Right cardiac atrium (tissue), 5 donors: ENCODE measurements at regions not wholly inside any gene's neighbourhood (a gene's known extent, or its start where the extent isn't known, plus 50 kb on each side); places are given as distances from the start of the nearest gene placed in this dataset.

Experiments used
- ATAC-seq, 2 donors: fragments of 200-7000 bp; cut with Tn5 transposase; one replicate each; pipeline versions ENCODE4 v1.8.0 to v1.9.1; 2020; ENCODE audit warnings: moderate library complexity in 2 of 2, mild to moderate bottlenecking in 1 of 2
- DNase-seq, 3 donors: peaks; one replicate each; pipeline ENCODE4 v3.0.0-alpha.2; 2020
- H3K27ac ChIP-seq: one replicate; pipeline ENCODE4 v1.5.1; 2013; ENCODE audit warnings: mild to moderate bottlenecking, low read length, control low read depth, moderate library complexity
- H3K27me3 ChIP-seq: one replicate; pipeline ENCODE4 v1.6.1; 2013; ENCODE audit not compliant: control insufficient read depth, insufficient read depth
- H3K4me1 ChIP-seq: one replicate; pipeline ENCODE4 v1.6.1; 2013; ENCODE audit warnings: low read length; ENCODE audit not compliant: control insufficient read depth, insufficient read depth
- H3K4me3 ChIP-seq: one replicate; pipeline ENCODE4 v1.5.1; 2013; ENCODE audit warnings: low read length, control low read depth
- H3K9me3 ChIP-seq: one replicate; pipeline ENCODE4 v1.6.1; 2013; ENCODE audit warnings: low read length; ENCODE audit not compliant: control insufficient read depth
- WGBS: extraction: QIAGEN DNeasy Blood & Tissue Kit; methylation state at CpG from one replicate; pipeline ENCODE4 v1.1.7; 2013; 5-methylcytosine and 5-hydroxymethylcytosine counted together
- intact Hi-C, 4 donors: fragments of 100-400 bp; cut with DNase I; formaldehyde crosslinking; loops; one replicate each; pipeline versions ENCODE4 v1.11.0 to v1.14.0; 2022 to 2023
- donor health status: healthy with polysubstance abuse.
- donor health status: DM: no; HTN: yes; CAD: no.
- donor health status: DM: no; HTN: no; CAD: no.
- donor health status: DM: no; HTN: yes; CAD: no; lungs with severe emphysema.
- donor health status: DM: yes; HTN: yes; CAD: no.

DNA sequence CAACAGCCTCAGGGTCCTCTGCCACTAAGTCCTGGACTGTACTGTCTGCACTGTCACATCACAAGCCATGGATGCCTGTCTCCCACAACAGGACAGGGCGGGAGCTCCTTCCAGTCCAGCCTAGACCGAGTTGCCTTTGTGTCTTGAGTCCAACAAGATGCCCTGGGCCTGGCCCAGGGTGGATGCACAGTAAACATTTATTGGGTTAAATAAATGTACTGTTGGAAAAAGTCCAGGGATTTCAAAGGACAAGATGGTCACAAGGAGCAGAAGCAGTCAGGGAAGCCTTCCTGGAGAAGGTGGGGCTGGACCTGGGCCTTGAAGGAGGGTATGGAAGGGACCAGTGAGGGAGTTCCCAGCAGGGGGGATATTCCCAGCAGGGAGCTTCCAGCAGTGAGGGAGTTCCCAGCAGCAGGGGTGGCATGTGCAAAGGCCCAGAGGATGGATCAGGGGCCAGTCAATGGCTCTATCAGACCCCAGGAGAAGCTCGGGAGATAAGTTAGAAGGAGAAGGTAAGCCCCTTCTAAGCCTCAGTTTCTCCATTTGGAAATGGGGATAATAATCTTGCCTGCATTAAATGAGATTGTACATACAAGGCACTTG is 72.7 kb upstream of the NEURL1B start:
- H3K4me3 ChIP-seq = no peak overlapping the region
- H3K27ac ChIP-seq = no peak overlapping the region
- no peaks in the 10 kb centered on the region for H3K4me1 ChIP-seq
- H3K27me3 ChIP-seq = no peaks in the 10 kb centered on the region
- intact Hi-C loops = no loop called here
- ATAC-seq (no peak), DNase-seq (no peak)
- H3K9me3 ChIP-seq = no peaks in the 10 kb centered on the region
- 87% methylated on average over 3 of the region's 3 CpGs for WGBS

DNA sequence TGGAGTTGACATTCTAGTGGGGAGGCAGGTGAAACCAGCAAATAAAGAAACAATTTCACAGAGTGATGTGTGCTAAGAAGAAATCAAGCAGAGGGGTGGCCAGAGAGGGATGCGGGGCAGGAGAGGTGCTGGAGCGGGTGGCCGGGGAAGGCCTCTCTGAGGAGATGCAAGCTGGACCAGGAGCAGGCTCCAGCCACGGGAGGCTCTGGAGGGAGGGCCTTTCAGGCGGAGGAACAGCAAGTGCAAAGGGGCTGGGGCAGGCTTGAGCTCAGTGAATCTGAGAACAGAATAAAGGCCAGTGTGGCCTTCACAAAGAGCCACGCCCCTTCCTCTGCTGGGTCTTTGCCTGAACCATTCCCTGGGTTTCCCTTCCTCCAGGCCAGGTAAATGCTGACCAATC is 73.2 kb upstream of the NEURL1B start:
- Histone ChIP-seq H3K27me3 (no peaks in the 10 kb centered on the region), H3K4me1 (no peaks in the 10 kb centered on the region), H3K9me3 (no peaks in the 10 kb centered on the region), H3K27ac (no peak overlapping the region), H3K4me3 (no peak overlapping the region)
- WGBS = 96% methylated on average over 6 of the region's 6 CpGs
- intact Hi-C loops = no loop called here
- no peak for DNase-seq
- ATAC-seq = no peak

DNA sequence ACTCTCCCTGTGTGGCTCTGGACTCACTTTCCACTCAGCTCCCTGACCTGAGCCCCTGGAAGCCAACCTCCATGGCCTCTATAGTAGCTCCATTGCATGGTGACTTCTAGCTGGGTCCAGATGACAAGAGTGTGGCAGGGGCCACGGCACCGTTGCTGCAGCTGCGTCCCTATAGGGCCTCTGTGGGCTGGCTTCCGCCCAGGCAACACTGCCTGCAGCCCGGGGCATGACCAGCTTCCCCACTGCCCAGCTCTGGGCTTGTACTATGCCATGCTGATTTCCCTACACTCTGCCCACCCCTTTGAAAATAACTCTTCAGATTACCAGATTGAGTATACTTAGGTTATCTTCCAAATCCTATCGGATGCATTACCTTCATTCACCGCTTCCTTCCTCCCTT is 73.8 kb upstream of the NEURL1B start:
- intact Hi-C loops = no loop called here

DNA sequence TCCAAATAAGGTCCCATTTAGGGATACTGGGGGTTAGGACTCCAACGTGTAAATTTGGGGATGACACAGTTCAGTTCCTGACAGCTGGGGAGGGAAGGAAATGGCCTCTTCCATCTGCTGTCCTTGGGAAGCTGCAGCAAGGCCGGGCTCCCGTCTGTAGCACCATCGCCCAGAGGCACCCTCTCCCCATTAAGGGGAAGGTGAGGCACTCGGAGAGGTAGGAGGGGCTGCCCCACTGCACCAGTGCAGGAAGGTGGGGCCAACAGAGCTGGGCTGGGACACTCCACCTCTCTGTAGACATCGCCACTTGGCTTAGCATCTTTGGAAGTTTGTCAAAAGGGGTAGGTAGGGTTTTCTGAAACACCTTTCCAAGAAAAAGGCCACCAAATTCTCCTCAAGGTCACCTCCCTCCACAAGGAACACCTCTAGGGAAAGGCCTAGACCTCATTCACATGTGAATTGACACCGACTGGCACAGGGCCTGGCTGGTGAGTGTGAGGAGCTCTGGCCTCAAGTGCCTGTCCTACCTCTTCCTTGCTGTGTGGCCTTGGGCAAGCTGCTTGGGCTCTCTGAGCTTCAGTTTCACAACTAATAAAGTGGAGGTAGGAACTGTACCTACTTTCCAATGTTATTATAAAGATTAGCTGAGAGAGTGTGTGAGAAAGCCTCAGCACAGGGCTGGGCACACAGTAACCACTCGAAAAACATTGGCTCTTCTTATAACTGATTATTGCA is 75.0 kb upstream of the NEURL1B start:
- intact Hi-C loops = no loop called here
- H3K4me3 ChIP-seq = no peak overlapping the region
- WGBS = 85% methylated on average over 8 of the region's 8 CpGs
- no peak for DNase-seq
- H3K4me1 ChIP-seq = no peaks in the 10 kb centered on the region
- H3K27ac ChIP-seq = no peak overlapping the region
- no peaks in the 10 kb centered on the region for H3K9me3 ChIP-seq
- peak in 1 of 2 donors; percentile 17 for ATAC-seq
- H3K27me3 ChIP-seq = no peaks in the 10 kb centered on the region

More for the DNA sequence above, 73.8 kb upstream of the NEURL1B start:
- Histone ChIP-seq H3K4me1 (no peaks in the 10 kb centered on the region), H3K27ac (no peak overlapping the region), H3K4me3 (no peak overlapping the region), H3K9me3 (no peaks in the 10 kb centered on the region), H3K27me3 (no peaks in the 10 kb centered on the region)
- 83% methylated on average over 7 of the region's 7 CpGs for WGBS
- DNase-seq (no peak), ATAC-seq (no peak)

DNA sequence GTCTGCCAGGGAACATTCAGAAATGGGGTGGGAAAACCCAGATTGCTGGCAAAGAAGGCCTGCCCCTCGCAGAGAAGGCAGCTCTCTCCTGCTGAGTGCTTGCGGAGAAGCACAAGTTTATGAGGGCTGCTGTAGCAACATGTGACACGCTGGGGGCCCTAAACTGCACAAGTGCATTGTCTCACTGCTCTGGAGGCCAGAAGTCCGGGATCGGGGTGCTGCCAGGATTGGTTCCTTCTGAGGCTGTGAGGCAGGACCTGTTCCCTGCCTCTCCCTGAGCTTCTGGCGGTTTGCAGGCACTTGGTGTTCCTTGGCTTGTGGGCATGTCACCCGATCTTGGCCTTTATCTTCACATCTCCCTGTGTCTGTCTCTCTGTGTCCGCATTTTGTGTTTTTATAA is 75.6 kb upstream of the NEURL1B start:
- DNase-seq = no peak
- WGBS = 84% methylated on average over 8 of the region's 8 CpGs
- Histone ChIP-seq H3K9me3 (no peaks in the 10 kb centered on the region), H3K4me1 (no peaks in the 10 kb centered on the region), H3K27me3 (no peaks in the 10 kb centered on the region), H3K4me3 (no peak overlapping the region), H3K27ac (no peak overlapping the region)
- intact Hi-C loops = no loop called here
- no peak for ATAC-seq

DNA sequence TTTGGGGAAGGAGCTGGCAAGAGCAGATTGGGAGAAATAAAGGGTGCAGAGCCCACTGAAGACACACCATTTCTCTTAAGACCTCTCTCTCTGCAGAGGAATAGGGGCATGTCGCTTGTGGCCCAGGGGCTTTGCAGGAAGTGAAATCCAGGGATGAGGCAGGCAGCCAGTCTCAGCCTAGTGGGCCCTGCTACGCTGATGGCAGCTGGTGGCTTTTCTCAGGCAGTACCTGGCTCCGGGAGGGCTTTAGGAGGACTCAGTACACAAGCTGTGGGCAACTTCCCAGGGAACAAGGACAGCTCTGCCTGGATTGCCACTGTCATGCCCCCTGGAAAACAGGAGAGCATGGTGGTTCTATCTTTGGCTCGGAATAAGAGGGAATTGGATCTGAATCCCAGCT is 76.2 kb upstream of the NEURL1B start:
- ATAC-seq = no peak
- H3K4me1 ChIP-seq = no peaks in the 10 kb centered on the region
- no peak overlapping the region for H3K27ac ChIP-seq
- no peak overlapping the region for H3K4me3 ChIP-seq
- intact Hi-C loops = no loop called here
- no peaks in the 10 kb centered on the region for H3K27me3 ChIP-seq
- no peaks in the 10 kb centered on the region for H3K9me3 ChIP-seq
- no peak for DNase-seq
- 90% methylated on average over 4 of the region's 4 CpGs for WGBS

DNA sequence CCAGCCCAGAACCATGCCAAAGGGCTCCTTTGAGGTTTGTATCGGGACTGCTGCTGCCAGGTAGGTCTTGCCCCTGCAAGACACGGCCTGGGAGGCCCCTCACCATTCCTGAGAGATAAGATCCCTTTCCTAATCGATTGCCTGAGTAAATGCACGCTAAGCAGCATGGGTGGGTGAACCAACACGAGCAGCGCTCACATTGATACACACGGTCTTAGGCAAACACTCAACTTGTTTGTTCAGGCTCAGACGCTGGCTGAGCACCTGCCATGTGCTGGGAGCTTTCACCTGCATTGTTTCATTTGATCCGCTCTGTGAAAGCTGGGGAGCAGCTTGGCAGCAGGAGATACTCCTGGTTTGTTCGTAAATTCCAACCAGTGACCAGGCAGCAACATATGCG is 76.9 kb upstream of the NEURL1B start:
- Histone ChIP-seq H3K4me1 (no peaks in the 10 kb centered on the region), H3K9me3 (no peaks in the 10 kb centered on the region), H3K27ac (no peak overlapping the region), H3K27me3 (no peaks in the 10 kb centered on the region), H3K4me3 (no peak overlapping the region)
- DNase-seq (peak in 1 of 3 donors; percentile 4), ATAC-seq (no peak)
- WGBS = 86% methylated on average over 11 of the region's 11 CpGs
- intact Hi-C loops = no loop called here

DNA sequence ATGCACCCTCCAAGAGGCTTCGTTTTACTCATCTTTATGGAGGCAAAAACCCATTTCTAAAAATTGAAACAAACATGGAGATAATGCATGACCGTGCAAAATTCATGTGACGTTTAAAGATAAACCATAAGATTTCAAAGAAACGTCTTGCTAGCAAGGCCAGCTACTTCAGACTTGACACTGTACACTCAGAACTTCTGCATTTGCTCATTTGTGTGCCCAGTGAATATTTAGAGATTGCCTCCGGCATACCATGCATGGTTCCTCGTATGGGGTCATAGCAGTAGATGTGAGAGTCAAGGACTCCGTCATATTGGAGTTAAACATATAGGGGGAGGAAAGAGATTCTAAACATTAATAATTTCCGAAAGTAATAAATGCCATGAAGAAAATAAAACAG is 78.6 kb upstream of the NEURL1B start:
- WGBS = 87% methylated on average over 8 of the region's 8 CpGs
- Histone ChIP-seq H3K4me3 (no peak overlapping the region), H3K4me1 (peaks cover 12% of the 10 kb centered on the region), H3K27ac (no peak overlapping the region), H3K27me3 (no peaks in the 10 kb centered on the region), H3K9me3 (no peaks in the 10 kb centered on the region)
- no peak for ATAC-seq
- intact Hi-C loops = no loop called here
- DNase-seq = no peak

DNA sequence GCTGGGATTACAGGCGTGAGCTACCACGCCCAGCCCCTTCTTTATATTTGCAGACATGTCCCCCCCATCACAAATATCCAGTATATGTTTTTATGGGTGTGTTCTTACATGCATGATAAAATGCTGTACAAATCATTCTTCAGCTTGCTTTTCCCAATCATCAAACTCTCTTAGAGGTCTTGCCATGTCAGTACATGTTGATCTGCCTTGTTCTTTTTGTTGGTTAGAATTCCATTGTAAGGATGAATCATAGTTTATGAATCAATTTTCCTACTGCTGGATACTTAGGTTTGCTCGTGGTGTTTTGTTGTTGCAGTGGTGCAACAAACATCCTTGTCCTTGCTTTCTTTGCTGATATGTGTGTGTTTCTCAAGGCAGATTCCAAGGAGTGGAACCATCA is 79.9 kb upstream of the NEURL1B start:
- DNase-seq (no peak), ATAC-seq (no peak)
- intact Hi-C loops = no loop called here
- no peaks in the 10 kb centered on the region for H3K27me3 ChIP-seq
- H3K9me3 ChIP-seq = no peaks in the 10 kb centered on the region
- H3K4me1 ChIP-seq = peaks cover 18% of the 10 kb centered on the region
- H3K4me3 ChIP-seq = no peak overlapping the region
- no peak overlapping the region for H3K27ac ChIP-seq
- 81% methylated on average over 3 of the region's 3 CpGs for whole genome bisulfite sequencing

DNA sequence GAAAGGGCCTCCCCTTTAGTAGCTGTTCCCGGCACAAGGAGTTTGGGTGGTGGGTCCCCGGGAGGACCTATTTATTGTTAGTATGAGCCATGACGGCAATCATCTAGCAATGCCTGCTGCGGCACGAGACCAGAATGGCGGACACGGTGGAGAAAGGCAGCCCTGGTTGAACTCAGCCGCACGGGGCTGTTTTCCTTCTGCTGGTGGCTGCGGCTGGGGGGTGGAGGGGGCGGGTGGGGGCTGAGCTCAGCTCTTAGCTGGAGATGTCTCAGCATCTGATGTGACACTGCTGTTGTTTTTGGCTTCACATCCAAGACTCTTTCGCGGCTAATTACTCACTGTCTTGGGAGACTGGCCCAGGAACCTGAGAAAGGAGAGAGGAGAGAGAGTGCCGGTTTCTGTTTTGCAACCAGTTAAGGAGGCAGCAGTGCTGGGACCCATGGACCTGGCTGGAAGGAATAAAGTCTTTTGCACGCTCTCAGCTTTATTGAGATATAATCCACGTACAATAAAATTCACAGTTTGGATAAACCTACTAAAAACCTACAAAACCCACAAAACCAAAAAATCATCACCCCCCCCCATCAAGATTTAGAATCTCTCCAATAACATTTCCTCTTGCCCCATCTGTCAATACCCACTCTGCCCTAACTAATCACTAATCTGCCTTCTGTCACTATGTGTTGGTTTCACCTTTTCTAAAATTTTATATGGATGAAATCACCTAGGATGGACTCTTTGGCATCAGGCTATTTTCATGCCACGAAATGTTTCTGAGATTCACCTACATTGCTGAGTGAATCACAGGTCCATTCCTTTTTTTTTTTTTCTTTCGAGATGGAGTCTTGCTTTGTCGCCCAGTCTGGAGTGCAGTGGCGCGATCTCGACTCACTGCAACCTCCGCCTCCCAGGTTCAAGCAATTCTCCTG is 81.8 kb upstream of the NEURL1B start:
- Histone ChIP-seq H3K27me3 (no peaks in the 10 kb centered on the region), H3K4me3 (peak overlapping the region; percentile 0), H3K9me3 (no peaks in the 10 kb centered on the region), H3K27ac (peak overlapping the region; percentile 5), H3K4me1 (peaks cover 21% of the 10 kb centered on the region)
- ATAC-seq (peak; percentile 45 to 68), DNase-seq (peak; percentile 66 to 85 (median 81))
- WGBS = 58% methylated on average over 23 of the region's 23 CpGs
- intact Hi-C loops = loop anchor here in 1 of 4 donors (10.0 kb wide), 1 partner anchor 86 kb away; the partner anchor contains the start of gene NEURL1B
